ENCODE measurements at regions not wholly inside any gene's neighbourhood (a gene's known extent, or its start where the extent isn't known, plus 50 kb on each side); places are given as distances from the start of the nearest gene placed in this dataset.

GRCh38 chr11:70501933-70502540 lies 103.7 kb downstream of the CTTN start:
- no peak for DNase-seq

GRCh38 chr11:70502677-70503467 lies 104.5 kb downstream of the CTTN start:
- DNase-seq, result no peak

- DNase-seq, result no peak
Observed at GRCh38 chr11:70503468-70504221, 105.3 kb downstream of the CTTN start.

GRCh38 chr11:70504246-70505020 lies 106.1 kb downstream of the CTTN start:
- DNase-seq, result no peak

- no peak for DNase-seq
Observed at GRCh38 chr11:70505331-70505731, 107.0 kb downstream of the CTTN start.

GRCh38 chr11:70505761-70506657 lies 107.7 kb downstream of the CTTN start:
- no peak for DNase-seq

GRCh38 chr11:70506658-70506970 lies 108.3 kb downstream of the CTTN start:
- DNase-seq, result no peak

- no peak for DNase-seq
Observed at GRCh38 chr11:70506986-70507385, 108.7 kb downstream of the CTTN start.

GRCh38 chr11:70507466-70508230 lies 109.3 kb downstream of the CTTN start:
- no peak for DNase-seq

- no peak for DNase-seq
Observed at GRCh38 chr11:70508231-70508480, 109.8 kb downstream of the CTTN start.

- no peak for DNase-seq
Observed at GRCh38 chr11:70509476-70509875, 111.1 kb downstream of the CTTN start.

GRCh38 chr11:70510106-70510505 lies 111.8 kb downstream of the CTTN start:
- no peak for DNase-seq

- DNase-seq, result no peak
Observed at GRCh38 chr11:70510571-70510970, 112.2 kb downstream of the CTTN start.

GRCh38 chr11:70511345-70511744 lies 113.0 kb downstream of the CTTN start:
- DNase-seq, result no peak

GRCh38 chr11:70512716-70513115 lies 114.4 kb downstream of the CTTN start:
- no peak for DNase-seq

GRCh38 chr11:70517203-70517602 lies 118.9 kb downstream of the CTTN start:
- no peak for DNase-seq

GRCh38 chr11:70517988-70518907 lies 119.9 kb downstream of the CTTN start:
- no peak for DNase-seq

GRCh38 chr11:70519117-70519516 lies 120.8 kb downstream of the CTTN start:
- DNase-seq, result no peak

- no peak for DNase-seq
Observed at GRCh38 chr11:70521475-70522308, 123.4 kb downstream of the CTTN start.

- DNase-seq, result no peak
Observed at GRCh38 chr11:70522309-70522592, 123.9 kb downstream of the CTTN start.

All from activated effector memory CD4-positive, alpha-beta T cell treated with Interleukin-2 at 50 U/mL for 16 hours (primary cell).